Activated CD4-positive, alpha-beta T cell treated with anti-CD3 and anti-CD28 coated beads, Interleukin-2, amount 50 U/mL, for 4 hours (primary cell): ENCODE measurements at regions not wholly inside any gene's neighbourhood (a gene's known extent, or its start where the extent isn't known, plus 50 kb on each side); places are given as distances from the start of the nearest gene placed in this dataset.

Experiments
- DNase-seq, 2 experiments: peaks; one replicate each; pipeline ENCODE4 v3.0.0-alpha.2; 2020

- no peak for DNase-seq
Measured at GRCh38 chr6:104613416-104614001, 246.2 kb downstream of the HACE1 start.

- DNase-seq, result no peak
Measured at GRCh38 chr6:104612541-104612940, 247.2 kb downstream of the HACE1 start.

- DNase-seq, result no peak
Measured at GRCh38 chr6:104608101-104608500, 251.6 kb downstream of the HACE1 start.

GRCh38 chr6:104607501-104607900 is 252.2 kb downstream of the HACE1 start:
- DNase-seq, result no peak

- DNase-seq, result no peak
Measured at GRCh38 chr6:104606361-104606760, 253.4 kb downstream of the HACE1 start.

GRCh38 chr6:104604685-104605084 is 255.0 kb downstream of the HACE1 start:
- DNase-seq, result no peak

GRCh38 chr6:104603108-104603745 is 256.5 kb downstream of the HACE1 start:
- DNase-seq, result no peak

GRCh38 chr6:104601721-104602120 is 258.0 kb downstream of the HACE1 start:
- no peak for DNase-seq

- no peak for DNase-seq
Measured at GRCh38 chr6:104601131-104601651, 258.5 kb downstream of the HACE1 start.

- DNase-seq, result no peak
Measured at GRCh38 chr6:104600639-104600931, 259.1 kb downstream of the HACE1 start.

GRCh38 chr6:104599821-104600638 is 259.7 kb downstream of the HACE1 start:
- no peak for DNase-seq

- DNase-seq, result no peak
Measured at GRCh38 chr6:104597541-104598050, 262.1 kb downstream of the HACE1 start.

GRCh38 chr6:104596091-104596490 is 263.6 kb downstream of the HACE1 start:
- no peak for DNase-seq

- DNase-seq, result no peak
Measured at GRCh38 chr6:104595311-104595820, 264.4 kb downstream of the HACE1 start.

- DNase-seq, result no peak
Measured at GRCh38 chr6:104591573-104592334, 268.0 kb downstream of the HACE1 start.

- no peak for DNase-seq
Measured at GRCh38 chr6:104589940-104590339, 269.8 kb downstream of the HACE1 start.

GRCh38 chr6:104585646-104586045 is 274.1 kb downstream of the HACE1 start:
- DNase-seq, result no peak

GRCh38 chr6:104580452-104580851 is 279.3 kb downstream of the HACE1 start:
- DNase-seq, result no peak

GRCh38 chr6:104579310-104579863 is 280.3 kb downstream of the HACE1 start:
- no peak for DNase-seq

GRCh38 chr6:104575536-104575935 is 284.2 kb downstream of the HACE1 start:
- DNase-seq, result no peak

GRCh38 chr6:104574135-104574750 is 285.5 kb downstream of the HACE1 start:
- DNase-seq, result no peak

GRCh38 chr6:104573350-104573749 is 286.4 kb downstream of the HACE1 start:
- DNase-seq, result no peak
